HUES48 (cell line): ENCODE measurements at regions not wholly inside any gene's neighbourhood (a gene's known extent, or its start where the extent isn't known, plus 50 kb on each side); places are given as distances from the start of the nearest gene placed in this dataset.

ENCODE experiments used
- H3K27ac ChIP-seq: one replicate; pipeline ENCODE4 v1.7.0; 2013; ENCODE audit warnings: low read depth, low read length, inconsistent platforms
- H3K27me3 ChIP-seq: 2 replicates; pipeline ENCODE4 v1.6.1; 2013; ENCODE audit warnings: mild to moderate bottlenecking, low read length; ENCODE audit not compliant: control insufficient read depth, insufficient read depth
- H3K36me3 ChIP-seq: 2 replicates; pipeline ENCODE4 v1.6.1; 2013; ENCODE audit warnings: low read length; ENCODE audit not compliant: control insufficient read depth, insufficient read depth
- H3K4me1 ChIP-seq: 2 replicates; pipeline ENCODE4 v1.6.1; 2013; ENCODE audit warnings: mild to moderate bottlenecking, low read length; ENCODE audit not compliant: control insufficient read depth, insufficient read depth
- H3K4me3 ChIP-seq: 2 replicates; pipeline ENCODE4 v1.5.1; 2013; ENCODE audit warnings: mild to moderate bottlenecking, low read depth, low read length
- H3K9ac ChIP-seq: 2 replicates; pipeline ENCODE4 v1.6.1; 2013; ENCODE audit warnings: mild to moderate bottlenecking, low read depth, low read length, moderate library complexity
- H3K9me3 ChIP-seq: 2 replicates; pipeline ENCODE4 v1.6.1; 2013; ENCODE audit warnings: low read length; ENCODE audit not compliant: control insufficient read depth, insufficient read depth

DNA sequence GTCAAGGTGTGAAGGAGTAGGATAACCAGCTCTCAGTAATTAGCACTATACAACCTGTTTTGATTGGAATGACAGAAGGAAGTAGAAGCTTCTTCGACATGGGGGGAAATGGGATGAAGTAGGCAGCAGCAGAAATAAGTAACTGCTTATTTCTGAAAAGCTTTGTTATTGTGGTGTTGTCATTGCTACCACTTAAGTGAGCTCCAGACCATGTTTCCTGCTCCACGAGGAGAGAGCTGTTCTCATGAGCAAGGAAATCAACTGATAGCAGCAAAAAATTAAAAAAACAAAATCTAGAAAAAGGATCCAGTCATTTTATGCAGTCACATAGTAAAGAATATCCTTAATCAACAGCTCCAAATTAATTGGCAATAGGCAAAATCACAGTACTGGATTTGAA, 106.1 kb upstream of the TLL1 start:
- Histone ChIP-seq H3K4me3 (no peak overlapping the region), H3K9ac (no peak overlapping the region), H3K36me3 (no peaks in the 10 kb centered on the region), H3K9me3 (no peaks in the 10 kb centered on the region), H3K4me1 (no peaks in the 10 kb centered on the region), H3K27ac (no peak overlapping the region), H3K27me3 (no peaks in the 10 kb centered on the region)

DNA sequence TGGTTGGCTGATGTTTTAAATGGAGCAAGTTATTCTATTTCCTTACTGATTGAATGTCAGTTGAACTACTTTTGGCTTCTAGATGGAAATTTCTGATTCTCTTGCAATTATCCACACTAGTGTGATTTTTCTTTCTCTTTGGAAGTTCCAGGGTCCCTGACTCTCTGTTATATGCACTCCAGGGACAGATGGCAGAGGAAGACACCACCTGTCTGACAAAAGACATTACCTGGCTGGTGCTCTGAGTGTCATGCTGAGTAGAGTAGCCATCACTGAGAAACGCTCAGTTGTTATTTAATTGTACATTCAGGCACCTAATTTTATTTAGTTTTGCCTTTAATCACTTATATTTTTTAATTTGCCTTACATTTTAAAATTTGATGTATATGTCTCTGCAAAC, 105.4 kb upstream of the TLL1 start:
- Histone ChIP-seq H3K4me3 (no peak overlapping the region), H3K9me3 (no peaks in the 10 kb centered on the region), H3K27ac (no peak overlapping the region), H3K4me1 (no peaks in the 10 kb centered on the region), H3K36me3 (no peaks in the 10 kb centered on the region), H3K27me3 (no peaks in the 10 kb centered on the region), H3K9ac (no peak overlapping the region)

DNA sequence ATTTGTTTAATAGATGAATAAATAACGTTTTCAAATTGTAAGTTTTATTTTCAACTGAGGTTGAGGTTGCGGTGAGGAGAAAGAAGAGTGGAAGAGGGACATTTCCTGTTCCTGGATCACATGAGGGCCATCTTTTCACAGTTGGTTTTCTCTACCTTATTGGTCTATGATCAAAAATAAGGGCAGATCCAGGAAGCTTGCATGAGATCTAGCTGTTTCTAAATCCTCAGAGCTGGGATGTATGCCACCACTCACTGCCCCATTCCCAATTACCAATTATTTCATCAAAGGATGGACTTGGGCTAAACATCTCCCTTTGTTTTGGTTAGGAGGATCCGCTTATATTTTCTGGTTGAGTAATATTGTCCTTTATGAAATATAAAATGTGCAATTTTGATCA, 104.8 kb upstream of the TLL1 start:
- Histone ChIP-seq H3K9me3 (no peaks in the 10 kb centered on the region), H3K4me3 (no peak overlapping the region), H3K27ac (no peak overlapping the region), H3K36me3 (no peaks in the 10 kb centered on the region), H3K4me1 (no peaks in the 10 kb centered on the region), H3K27me3 (no peaks in the 10 kb centered on the region), H3K9ac (no peak overlapping the region)

DNA sequence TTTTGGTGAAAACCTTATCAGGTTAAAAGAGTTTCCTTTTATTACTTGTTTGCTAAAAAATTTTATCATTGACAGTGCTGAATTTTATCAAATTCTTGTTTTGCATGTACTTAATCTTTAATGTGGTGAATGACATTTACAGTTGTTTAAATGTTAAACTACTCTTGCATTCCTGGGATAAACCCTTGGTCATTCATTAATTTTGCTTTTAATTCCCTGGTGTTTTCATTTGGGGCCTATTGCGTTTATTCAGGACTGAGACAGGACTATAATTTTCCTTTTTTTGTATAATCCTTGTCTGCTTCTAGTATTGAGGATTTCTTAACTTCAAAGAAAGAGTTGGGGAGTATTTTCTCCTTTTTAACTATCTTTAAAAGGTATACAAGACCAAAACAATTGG, 98.7 kb upstream of the TLL1 start:
- Histone ChIP-seq H3K9ac (no peak overlapping the region), H3K4me3 (no peak overlapping the region), H3K4me1 (no peaks in the 10 kb centered on the region), H3K27ac (no peak overlapping the region), H3K27me3 (no peaks in the 10 kb centered on the region), H3K9me3 (no peaks in the 10 kb centered on the region), H3K36me3 (no peaks in the 10 kb centered on the region)

DNA sequence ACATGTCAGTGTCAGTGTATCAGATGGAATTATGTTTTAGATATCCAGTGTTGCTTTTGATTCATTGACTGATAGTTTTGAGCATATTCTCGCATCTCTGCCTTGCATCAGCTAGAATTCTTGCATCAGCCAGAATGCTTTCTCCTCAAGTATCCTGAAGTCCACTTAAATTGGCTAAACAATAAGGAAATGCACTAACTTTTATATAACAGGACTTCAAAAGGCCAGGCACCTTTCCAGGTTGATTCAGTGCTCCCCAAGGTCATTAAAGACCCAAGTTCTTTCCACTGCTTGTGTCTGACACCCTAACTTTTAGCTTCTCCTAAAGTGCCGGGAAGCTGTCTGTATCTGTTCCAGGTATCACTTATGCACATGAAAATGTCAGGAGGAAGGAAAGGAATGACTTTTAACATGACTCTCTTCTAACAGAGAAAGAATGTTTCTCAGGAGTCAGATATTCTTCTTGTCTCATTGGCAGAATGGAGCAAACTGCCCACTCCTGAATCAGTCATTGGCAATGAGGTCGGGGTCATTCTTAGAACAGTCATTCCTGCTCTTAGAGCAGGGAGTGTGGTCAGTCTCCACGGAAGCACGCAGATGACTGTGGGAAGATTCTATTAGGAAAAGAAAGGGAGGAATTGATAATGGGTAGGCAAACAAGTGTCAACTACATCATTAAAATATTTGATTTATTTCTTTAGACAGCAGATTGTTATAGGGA, 92.9 kb upstream of the TLL1 start:
- no peak overlapping the region for H3K4me3 ChIP-seq
- H3K27ac ChIP-seq, result no peak overlapping the region
- peaks cover 15% of the 10 kb centered on the region; the same call in 1 of the 2 replicates for H3K4me1 ChIP-seq
- no peaks in the 10 kb centered on the region for H3K9me3 ChIP-seq
- no peak overlapping the region for H3K9ac ChIP-seq
- no peaks in the 10 kb centered on the region for H3K36me3 ChIP-seq
- no peaks in the 10 kb centered on the region for H3K27me3 ChIP-seq

DNA sequence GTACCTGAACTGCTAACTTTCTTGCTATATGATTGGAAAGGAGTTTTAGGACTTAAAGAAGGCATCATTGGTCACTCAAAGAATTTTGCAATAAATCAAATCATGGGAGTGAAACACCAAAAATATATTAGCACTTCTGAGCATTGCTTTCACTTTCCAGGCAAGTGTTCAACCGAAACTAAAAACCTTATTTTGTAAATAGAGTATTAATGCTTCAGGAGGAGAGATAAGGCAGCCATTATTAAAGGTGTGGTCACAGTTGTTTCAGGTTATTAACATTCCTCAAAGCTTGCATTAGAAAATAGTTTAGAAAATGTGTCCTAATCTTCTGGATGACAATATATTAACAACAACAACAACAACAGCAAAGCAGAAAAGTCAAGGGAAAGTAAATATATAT, 92.3 kb upstream of the TLL1 start:
- Histone ChIP-seq H3K9me3 (no peaks in the 10 kb centered on the region), H3K4me3 (no peak overlapping the region), H3K36me3 (no peaks in the 10 kb centered on the region), H3K9ac (no peak overlapping the region), H3K4me1 (peaks cover 15% of the 10 kb centered on the region; the same call in 1 of the 2 replicates), H3K27me3 (no peaks in the 10 kb centered on the region), H3K27ac (no peak overlapping the region)

DNA sequence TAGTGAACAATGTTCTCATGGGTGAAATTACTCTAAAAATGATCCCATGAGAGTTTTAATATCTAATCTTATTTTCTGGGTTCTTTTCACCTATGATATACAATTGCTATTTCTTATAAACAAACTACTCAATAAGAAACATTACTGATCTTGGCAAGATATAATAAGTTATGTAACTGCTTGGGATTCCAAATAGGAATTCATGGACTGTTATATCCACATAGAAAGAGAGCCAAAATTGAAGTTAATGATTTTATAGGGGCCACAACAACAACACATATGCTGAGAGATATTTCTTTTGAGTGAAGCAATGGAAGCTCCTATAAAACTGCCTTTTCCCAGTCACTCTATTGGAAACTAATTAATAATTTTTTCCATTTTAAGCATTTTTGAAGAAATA, 90.4 kb upstream of the TLL1 start:
- Histone ChIP-seq H3K4me1 (peaks cover 15% of the 10 kb centered on the region; the same call in 1 of the 2 replicates), H3K36me3 (no peaks in the 10 kb centered on the region), H3K4me3 (no peak overlapping the region), H3K9me3 (no peaks in the 10 kb centered on the region), H3K27ac (no peak overlapping the region), H3K9ac (no peak overlapping the region), H3K27me3 (no peaks in the 10 kb centered on the region)

DNA sequence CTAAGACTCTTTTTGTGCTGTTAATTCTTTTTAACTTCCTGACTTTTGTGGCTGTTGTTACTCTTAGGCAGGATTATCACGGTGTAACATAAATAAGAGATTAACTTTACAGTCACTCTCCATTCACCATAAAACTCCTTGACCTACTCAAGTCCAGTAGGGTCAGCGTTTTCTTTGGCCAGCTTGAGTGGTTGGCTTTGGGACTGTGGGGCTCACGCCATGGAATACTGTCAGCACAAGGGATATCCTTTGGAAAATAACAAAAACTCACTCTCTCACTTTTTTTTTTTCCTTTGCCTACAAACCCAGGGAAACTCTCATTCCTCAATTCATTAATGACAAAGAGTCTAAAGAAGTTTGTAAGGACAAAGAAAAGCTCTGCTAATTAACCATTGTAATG, 89.4 kb upstream of the TLL1 start:
- Histone ChIP-seq H3K27me3 (no peaks in the 10 kb centered on the region), H3K9me3 (no peaks in the 10 kb centered on the region), H3K4me3 (no peak overlapping the region), H3K9ac (no peak overlapping the region), H3K4me1 (peaks cover 15% of the 10 kb centered on the region; the same call in 1 of the 2 replicates), H3K36me3 (no peaks in the 10 kb centered on the region), H3K27ac (no peak overlapping the region)

DNA sequence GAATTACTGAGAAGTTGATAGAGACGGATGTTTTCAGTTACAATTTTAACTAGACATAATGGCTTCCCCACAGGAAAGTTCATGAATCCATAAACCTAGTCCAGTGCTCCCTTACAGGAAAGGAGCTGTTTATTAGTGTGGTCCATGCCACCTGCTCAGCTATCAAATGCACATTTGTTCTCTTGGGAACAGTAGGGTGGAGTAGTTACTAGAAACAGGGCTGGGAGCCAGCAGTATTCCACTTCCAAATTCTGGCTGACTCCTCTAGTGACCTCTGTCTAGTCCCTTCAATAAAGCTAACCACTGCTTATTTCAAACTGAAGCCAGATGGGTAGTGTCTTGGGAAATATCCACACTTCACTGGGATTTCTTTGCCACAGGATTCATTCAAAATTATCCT, 88.4 kb upstream of the TLL1 start:
- Histone ChIP-seq H3K4me1 (peaks cover 15% of the 10 kb centered on the region; the same call in 1 of the 2 replicates), H3K9ac (no peak overlapping the region), H3K27ac (no peak overlapping the region), H3K9me3 (no peaks in the 10 kb centered on the region), H3K27me3 (no peaks in the 10 kb centered on the region), H3K36me3 (no peaks in the 10 kb centered on the region), H3K4me3 (no peak overlapping the region)

DNA sequence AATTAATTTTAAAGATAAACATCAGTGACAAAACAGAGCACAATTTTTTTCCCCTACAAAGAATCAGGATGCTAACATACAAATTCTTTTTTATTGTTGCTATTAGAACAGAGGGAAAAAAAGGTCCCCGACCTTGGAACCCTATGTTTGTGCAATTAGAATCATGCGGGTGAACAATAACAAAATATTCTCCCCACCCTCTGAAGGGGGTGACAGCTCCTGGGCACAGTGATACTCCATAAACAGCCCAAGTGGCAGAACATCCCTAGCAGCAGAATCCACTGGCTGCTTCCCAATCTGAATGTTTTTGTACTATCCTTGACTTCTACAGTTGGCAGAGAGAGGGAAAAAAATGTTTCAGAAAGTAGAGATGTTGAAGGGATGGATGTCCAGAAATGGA, 87.7 kb upstream of the TLL1 start:
- Histone ChIP-seq H3K36me3 (no peaks in the 10 kb centered on the region), H3K27ac (no peak overlapping the region), H3K9ac (no peak overlapping the region), H3K4me1 (peaks cover 15% of the 10 kb centered on the region; the same call in 1 of the 2 replicates), H3K9me3 (no peaks in the 10 kb centered on the region), H3K27me3 (no peaks in the 10 kb centered on the region), H3K4me3 (no peak overlapping the region)

DNA sequence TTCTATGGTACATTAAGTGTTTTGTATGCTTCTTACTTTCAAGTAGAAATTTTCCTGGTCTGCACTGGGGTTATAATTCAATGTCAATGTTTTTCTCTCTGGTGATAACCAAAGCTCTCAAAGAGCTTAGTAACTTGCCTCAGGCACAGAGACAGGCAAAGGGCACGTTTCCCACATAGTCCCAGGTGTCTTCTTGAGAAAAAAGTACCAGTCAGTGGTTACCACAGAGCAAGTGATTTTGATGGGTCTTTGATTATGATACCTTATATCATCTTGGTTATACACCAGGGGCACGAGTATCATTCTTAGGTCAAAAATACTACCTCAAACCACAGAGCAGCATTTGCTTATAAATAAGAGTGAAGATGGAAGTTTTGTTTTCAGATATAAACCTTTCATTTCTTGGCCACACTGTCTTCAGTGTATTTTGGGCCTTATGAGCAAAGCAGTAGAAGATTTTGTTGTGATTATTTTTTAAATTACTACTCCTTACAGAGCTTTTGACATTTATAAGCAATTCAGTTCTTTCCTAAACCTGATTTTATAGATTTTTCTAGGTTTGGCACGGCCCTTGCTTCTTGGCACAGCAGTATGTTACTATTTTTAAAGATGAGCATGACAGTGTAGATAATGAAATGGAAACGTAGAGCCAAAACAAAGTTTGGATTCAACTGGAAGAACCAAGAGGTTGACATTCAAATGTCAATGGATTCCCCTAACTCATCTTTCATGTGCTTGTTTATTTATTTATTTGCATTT, 85.3 kb upstream of the TLL1 start:
- Histone ChIP-seq H3K27ac (no peak overlapping the region), H3K9ac (no peak overlapping the region), H3K4me3 (no peak overlapping the region), H3K27me3 (no peaks in the 10 kb centered on the region), H3K4me1 (peaks cover 15% of the 10 kb centered on the region; the same call in 1 of the 2 replicates), H3K36me3 (no peaks in the 10 kb centered on the region), H3K9me3 (no peaks in the 10 kb centered on the region)
